GM18505 (cell line): ENCODE measurements at regions not wholly inside any gene's neighbourhood (a gene's known extent, or its start where the extent isn't known, plus 50 kb on each side); places are given as distances from the start of the nearest gene placed in this dataset.

Experiments used
- ATAC-seq: cut with Tn5 transposase; IDR thresholded peaks from one replicate; pipeline ENCODE4 v1.9.1; 2021; ENCODE audit not compliant: unreplicated experiment
- POLR2A ChIP-seq: IDR thresholded peaks from 4 replicates; pipeline ENCODE4 v1.6.1; 2011; ENCODE audit warnings: borderline replicate concordance; ENCODE audit not compliant: insufficient read depth, insufficient read length; ENCODE audit errors: extremely low read depth

- TF ChIP-seq POLR2A, result no peak
- no peak for ATAC-seq
Measured at GRCh38 chr3:72698154-72698917, 149.9 kb downstream of the SHQ1 start.

GRCh38 chr3:72697717-72698116 lies 150.5 kb downstream of the SHQ1 start:
- TF ChIP-seq POLR2A, result no peak
- ATAC-seq, result no peak

DNA sequence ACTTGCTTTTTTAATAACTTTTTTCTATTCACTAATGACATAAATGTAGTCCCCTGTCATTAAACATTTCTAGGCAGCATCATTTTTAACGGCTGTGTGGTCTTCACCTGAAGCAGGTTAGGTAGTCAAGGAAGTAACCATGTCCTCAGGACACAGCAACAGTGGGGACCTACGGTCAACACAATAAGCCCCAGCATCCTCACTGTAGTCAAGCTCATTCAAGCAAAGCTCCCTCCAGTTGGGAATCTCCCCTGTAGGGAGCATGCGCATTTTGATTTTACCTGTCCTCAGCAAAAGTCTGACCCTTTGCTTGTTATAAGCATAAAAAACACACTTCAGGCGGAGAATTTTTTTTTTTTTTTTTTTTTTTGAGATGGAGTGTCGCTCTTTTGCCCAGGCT lies 151.4 kb downstream of the SHQ1 start:
- TF ChIP-seq POLR2A, result no peak
- ATAC-seq, result no peak

DNA sequence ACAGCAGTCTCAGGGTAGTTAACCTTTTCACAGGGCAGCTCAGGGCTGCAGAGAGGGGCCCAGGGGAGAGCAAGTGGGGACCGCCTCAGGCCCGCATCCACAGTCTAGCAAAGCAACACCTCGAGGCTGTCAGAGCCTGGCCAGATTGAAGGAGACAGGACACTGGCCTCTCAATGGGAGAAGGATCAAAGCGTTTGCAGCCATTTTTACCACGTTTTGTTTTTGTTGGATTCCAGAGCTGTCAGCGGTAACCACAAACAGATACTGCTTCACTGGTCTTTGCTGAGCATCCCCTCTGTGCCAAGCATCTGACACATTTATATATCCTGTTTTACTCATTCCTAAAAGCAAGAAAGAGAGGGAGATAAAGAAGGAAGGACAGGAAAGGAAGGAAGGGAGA lies 153.8 kb downstream of the SHQ1 start:
- no peak for ATAC-seq

GRCh38 chr3:72692990-72693389 lies 155.3 kb downstream of the SHQ1 start:
- TF ChIP-seq POLR2A, result no peak
- ATAC-seq, result no peak

More for the DNA sequence above, 153.8 kb downstream of the SHQ1 start:
- no peak for TF ChIP-seq POLR2A

GRCh38 chr3:72690629-72691028 lies 157.6 kb downstream of the SHQ1 start:
- no peak for TF ChIP-seq POLR2A
- ATAC-seq, result no peak

DNA sequence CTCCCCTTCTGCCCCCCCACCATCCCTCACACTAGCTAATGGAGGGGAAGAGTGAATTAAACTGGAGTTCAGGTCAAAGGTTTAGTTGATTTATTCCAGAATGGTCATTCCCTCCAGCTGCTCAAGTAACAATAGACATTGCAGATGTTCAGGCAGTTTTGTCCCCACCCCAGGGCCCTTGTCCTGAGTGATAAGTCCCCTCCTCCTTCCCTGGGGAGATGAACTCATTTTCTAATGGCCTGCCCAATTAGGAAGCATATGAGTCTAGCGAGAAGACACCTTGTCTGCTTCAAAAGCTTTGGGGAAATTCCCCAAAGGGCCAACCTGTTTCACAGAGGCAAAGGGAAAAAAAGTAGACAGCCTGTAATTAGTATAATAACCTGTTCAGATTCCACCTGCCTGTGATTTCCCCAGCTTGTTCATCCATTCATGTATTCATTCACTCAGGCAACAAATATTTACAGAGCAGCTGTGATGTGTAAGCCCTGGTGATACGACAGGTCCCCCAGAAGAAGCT lies 165.3 kb downstream of the SHQ1 start:
- no peak for TF ChIP-seq POLR2A
- no peak for ATAC-seq

GRCh38 chr3:72681598-72681997 lies 166.6 kb downstream of the SHQ1 start:
- no peak for TF ChIP-seq POLR2A
- no peak for ATAC-seq

- TF ChIP-seq POLR2A, result no peak
- no peak for ATAC-seq
Measured at GRCh38 chr3:72680766-72681165, 167.5 kb downstream of the SHQ1 start.

- no peak for TF ChIP-seq POLR2A
- ATAC-seq, result no peak
Measured at GRCh38 chr3:72679540-72680198, 168.6 kb downstream of the SHQ1 start.

DNA sequence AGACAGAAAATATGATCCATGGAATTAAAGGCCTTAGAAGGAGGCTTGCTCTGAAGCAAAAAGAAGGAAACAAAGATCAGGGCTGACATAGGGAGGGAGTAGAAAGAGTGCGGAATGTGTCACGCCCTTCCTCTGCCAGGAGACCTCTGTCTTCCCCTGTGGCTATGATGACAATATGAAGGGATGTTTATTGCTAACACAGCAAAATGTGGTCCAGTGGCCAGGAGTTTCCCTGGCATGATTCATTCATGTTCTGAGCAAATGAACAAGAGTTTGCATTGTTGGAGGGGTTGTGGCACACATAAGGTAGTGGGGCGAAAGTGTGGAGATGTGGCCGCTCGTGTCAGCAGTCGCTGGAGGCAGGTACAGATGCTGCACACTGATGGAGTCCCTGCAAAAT lies 169.4 kb downstream of the SHQ1 start:
- TF ChIP-seq POLR2A, result no peak
- ATAC-seq, result no peak

- TF ChIP-seq POLR2A, result no peak
- ATAC-seq, result no peak
Measured at GRCh38 chr3:72678380-72678779, 169.9 kb downstream of the SHQ1 start.

DNA sequence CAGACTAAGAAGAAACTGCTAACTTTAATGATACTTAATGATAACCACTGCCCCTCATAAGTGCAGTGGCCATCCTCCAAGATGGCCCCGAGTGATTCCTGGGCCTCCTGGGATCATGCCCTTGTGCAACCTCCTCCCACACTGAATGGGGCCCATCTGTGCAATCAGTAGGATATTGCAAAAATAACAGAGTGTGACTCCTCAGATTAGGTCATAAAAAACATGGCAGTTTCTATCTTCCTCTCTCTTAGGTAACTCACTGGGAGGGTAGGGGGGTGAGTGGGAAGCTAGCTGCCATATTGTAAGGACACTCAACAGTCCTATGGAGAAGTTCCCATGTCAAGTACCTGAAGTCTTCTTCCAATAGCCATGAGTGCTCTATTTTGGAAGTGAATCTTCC lies 173.0 kb downstream of the SHQ1 start:
- no peak for TF ChIP-seq POLR2A
- ATAC-seq, result no peak
